ENCODE measurements at regions not wholly inside any gene's neighbourhood (a gene's known extent, or its start where the extent isn't known, plus 50 kb on each side); places are given as distances from the start of the nearest gene placed in this dataset.

DNA sequence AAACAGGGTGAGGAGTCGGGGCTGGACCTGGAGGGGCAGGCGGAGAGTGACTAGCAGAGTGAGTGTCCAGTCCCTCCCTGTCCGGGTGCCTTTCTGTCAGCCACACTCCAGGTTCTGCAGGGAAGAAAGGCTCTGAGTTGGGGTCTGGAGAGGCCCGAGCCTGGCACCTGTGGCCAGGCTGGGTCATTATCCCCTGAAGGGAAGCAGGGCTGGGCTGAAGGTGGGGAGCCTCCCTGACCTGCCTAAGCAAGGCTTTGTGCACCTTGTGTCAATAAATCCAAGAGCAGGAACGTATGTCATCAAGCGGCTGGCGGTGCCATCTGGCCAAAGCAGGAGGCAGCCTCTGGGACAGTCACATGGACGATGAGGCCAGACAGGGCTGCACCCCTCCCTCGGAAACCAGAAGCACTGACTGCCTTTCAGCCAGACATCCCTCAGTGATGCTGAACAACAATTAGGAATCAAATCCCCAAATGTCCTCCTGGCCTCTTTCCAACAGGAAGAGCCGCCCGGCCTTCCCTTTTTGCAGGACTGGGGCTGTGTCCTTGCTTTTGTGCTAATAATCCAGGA is 73.9 kb upstream of the FGF3 start:
- no peak for TF ChIP-seq EZH2phosphoT487 (IDR thresholded peaks at IDR 0.05; ENCODE audit: low read depth)
- TF ChIP-seq, protein P1, sequence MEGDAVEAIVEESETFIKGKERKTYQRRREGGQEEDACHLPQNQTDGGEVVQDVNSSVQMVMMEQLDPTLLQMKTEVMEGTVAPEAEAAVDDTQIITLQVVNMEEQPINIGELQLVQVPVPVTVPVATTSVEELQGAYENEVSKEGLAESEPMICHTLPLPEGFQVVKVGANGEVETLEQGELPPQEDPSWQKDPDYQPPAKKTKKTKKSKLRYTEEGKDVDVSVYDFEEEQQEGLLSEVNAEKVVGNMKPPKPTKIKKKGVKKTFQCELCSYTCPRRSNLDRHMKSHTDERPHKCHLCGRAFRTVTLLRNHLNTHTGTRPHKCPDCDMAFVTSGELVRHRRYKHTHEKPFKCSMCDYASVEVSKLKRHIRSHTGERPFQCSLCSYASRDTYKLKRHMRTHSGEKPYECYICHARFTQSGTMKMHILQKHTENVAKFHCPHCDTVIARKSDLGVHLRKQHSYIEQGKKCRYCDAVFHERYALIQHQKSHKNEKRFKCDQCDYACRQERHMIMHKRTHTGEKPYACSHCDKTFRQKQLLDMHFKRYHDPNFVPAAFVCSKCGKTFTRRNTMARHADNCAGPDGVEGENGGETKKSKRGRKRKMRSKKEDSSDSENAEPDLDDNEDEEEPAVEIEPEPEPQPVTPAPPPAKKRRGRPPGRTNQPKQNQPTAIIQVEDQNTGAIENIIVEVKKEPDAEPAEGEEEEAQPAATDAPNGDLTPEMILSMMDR (IDR thresholded peaks at IDR 0.05; ENCODE audit: low read depth, low read length), result no peak
- Histone ChIP-seq H3K27ac (ENCODE audit: low read length) (no peak overlapping the region), H3K9me3 (ENCODE audit: insufficient read depth, low read length) (no peaks in the 10 kb centered on the region), H4K20me1 (ENCODE audit: insufficient read depth, low read length) (peaks cover 3% of the 10 kb centered on the region; the same call in 1 of the 2 replicates), H3K9ac (ENCODE audit: low read length) (no peak overlapping the region), H3K4me2 (ENCODE audit: low read length) (no peak overlapping the region), H3K36me3 (replicated peaks; ENCODE audit: low read depth, low read length) (no peaks in the 10 kb centered on the region), H3K79me2 (ENCODE audit: low read length) (no peaks in the 10 kb centered on the region), H3K4me3 (ENCODE audit: low read length) (no peak overlapping the region), H3K27me3 (ENCODE audit: low read depth, low read length) (peaks cover 23% of the 10 kb centered on the region), H3K4me1 (ENCODE audit: low read length) (no peaks in the 10 kb centered on the region), H2AFZ (ENCODE audit: low read depth, low read length) (no peak overlapping the region)

DNA sequence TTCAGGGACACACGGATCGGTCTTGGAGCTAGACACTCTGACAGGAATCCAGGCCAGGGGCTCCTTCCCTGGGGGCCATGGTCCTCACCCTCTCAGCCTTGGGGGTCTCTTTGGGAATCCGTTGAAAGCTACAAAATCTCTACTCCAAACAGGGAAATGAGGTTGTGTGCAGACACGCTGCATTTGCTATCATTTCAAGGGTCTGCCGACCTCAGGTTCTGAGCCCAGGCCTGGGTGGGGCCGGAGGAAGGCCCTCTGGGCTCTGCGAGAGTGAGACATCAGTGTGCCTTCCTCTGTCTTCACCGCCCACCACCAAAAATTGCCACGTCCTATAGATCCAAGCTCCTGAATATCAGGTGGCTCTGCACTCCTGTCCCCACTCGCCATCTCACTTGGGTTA is 74.4 kb upstream of the FGF3 start:
- peaks cover 23% of the 10 kb centered on the region for H3K27me3 ChIP-seq (ENCODE audit: low read depth, low read length)
- no peaks in the 10 kb centered on the region for H3K4me1 ChIP-seq (ENCODE audit: low read length)
- H4K20me1 ChIP-seq (ENCODE audit: insufficient read depth, low read length), result no peaks in the 10 kb centered on the region
- TF ChIP-seq, protein P1 (IDR thresholded peaks at IDR 0.05; ENCODE audit: low read depth, low read length), result no peak
- no peak for TF ChIP-seq EZH2phosphoT487 (IDR thresholded peaks at IDR 0.05; ENCODE audit: low read depth)
- no peak overlapping the region for H3K9ac ChIP-seq (ENCODE audit: low read length)
- no peaks in the 10 kb centered on the region for H3K9me3 ChIP-seq (ENCODE audit: insufficient read depth, low read length)
- H3K36me3 ChIP-seq (replicated peaks; ENCODE audit: low read depth, low read length), result no peaks in the 10 kb centered on the region
- no peak overlapping the region for H2AFZ ChIP-seq (ENCODE audit: low read depth, low read length)
- H3K27ac ChIP-seq (ENCODE audit: low read length), result no peak overlapping the region
- no peak overlapping the region for H3K4me2 ChIP-seq (ENCODE audit: low read length)
- no peak overlapping the region for H3K4me3 ChIP-seq (ENCODE audit: low read length)
- H3K79me2 ChIP-seq (ENCODE audit: low read length), result no peaks in the 10 kb centered on the region

DNA sequence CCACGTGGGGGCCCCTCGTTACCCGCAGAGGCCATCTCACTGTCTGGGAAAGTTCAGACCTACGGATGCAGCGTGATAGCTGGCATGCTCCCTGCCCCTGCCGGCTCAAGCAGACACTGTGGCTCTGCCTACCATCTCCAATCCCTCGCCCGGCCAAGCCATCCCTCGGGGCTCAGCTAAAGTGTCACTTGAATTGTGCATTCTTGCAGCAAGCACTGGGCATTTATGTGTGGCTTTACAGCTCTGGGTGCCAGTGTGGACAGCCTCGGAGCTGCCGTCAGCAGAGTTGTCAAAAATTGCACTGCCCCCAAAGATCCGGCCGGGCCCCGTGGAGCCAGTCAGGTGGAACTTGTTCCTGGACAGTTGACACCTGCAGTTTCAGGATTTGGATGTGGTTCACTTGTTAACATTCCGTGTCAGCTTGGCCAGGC is 75.0 kb upstream of the FGF3 start:
- no peak overlapping the region for H3K27ac ChIP-seq (ENCODE audit: low read length)
- TF ChIP-seq, protein P1 (IDR thresholded peaks at IDR 0.05; ENCODE audit: low read depth, low read length), result no peak
- TF ChIP-seq EZH2phosphoT487 (IDR thresholded peaks at IDR 0.05; ENCODE audit: low read depth), result no peak
- H3K79me2 ChIP-seq (ENCODE audit: low read length), result no peaks in the 10 kb centered on the region
- H4K20me1 ChIP-seq (ENCODE audit: insufficient read depth, low read length), result no peaks in the 10 kb centered on the region
- no peaks in the 10 kb centered on the region for H3K4me1 ChIP-seq (ENCODE audit: low read length)
- H3K4me2 ChIP-seq (ENCODE audit: low read length), result no peak overlapping the region
- no peak overlapping the region for H2AFZ ChIP-seq (ENCODE audit: low read depth, low read length)
- H3K36me3 ChIP-seq (replicated peaks; ENCODE audit: low read depth, low read length), result no peaks in the 10 kb centered on the region
- H3K27me3 ChIP-seq (ENCODE audit: low read depth, low read length), result peaks cover 23% of the 10 kb centered on the region
- no peaks in the 10 kb centered on the region for H3K9me3 ChIP-seq (ENCODE audit: insufficient read depth, low read length)
- H3K4me3 ChIP-seq (ENCODE audit: low read length), result no peak overlapping the region
- H3K9ac ChIP-seq (ENCODE audit: low read length), result no peak overlapping the region

DNA sequence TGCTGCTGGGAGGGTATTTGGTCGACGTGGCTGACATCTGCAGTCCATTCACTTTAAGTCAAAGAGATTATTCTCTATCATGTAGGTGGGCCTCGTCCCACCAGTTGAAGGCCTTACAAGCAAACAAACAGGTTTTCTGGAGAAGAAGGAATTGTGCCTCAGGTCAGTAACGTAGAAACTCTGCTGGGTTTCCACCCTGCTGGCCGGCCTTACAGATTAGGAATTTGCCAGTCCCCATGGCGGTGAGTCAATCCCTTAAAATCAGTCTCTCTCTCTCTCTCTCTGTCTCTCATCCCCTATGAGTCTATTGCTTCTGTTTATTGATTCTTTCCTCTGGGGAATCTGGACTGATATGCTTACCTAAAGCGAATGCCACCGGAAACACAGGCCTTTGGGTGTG is 75.4 kb upstream of the FGF3 start:
- Histone ChIP-seq H3K4me2 (ENCODE audit: low read length) (no peak overlapping the region), H3K79me2 (ENCODE audit: low read length) (no peaks in the 10 kb centered on the region), H3K27ac (ENCODE audit: low read length) (no peak overlapping the region), H3K9me3 (ENCODE audit: insufficient read depth, low read length) (no peaks in the 10 kb centered on the region), H3K4me1 (ENCODE audit: low read length) (no peaks in the 10 kb centered on the region), H3K36me3 (replicated peaks; ENCODE audit: low read depth, low read length) (no peaks in the 10 kb centered on the region), H3K27me3 (ENCODE audit: low read depth, low read length) (peaks cover 23% of the 10 kb centered on the region), H3K4me3 (ENCODE audit: low read length) (no peak overlapping the region), H4K20me1 (ENCODE audit: insufficient read depth, low read length) (no peaks in the 10 kb centered on the region), H3K9ac (ENCODE audit: low read length) (no peak overlapping the region), H2AFZ (ENCODE audit: low read depth, low read length) (no peak overlapping the region)
- TF ChIP-seq, protein P1 (IDR thresholded peaks at IDR 0.05; ENCODE audit: low read depth, low read length), result no peak
- no peak for TF ChIP-seq EZH2phosphoT487 (IDR thresholded peaks at IDR 0.05; ENCODE audit: low read depth)
